GM12878 (cell line): ENCODE measurements at regions not wholly inside any gene's neighbourhood (a gene's known extent, or its start where the extent isn't known, plus 50 kb on each side); places are given as distances from the start of the nearest gene placed in this dataset.

Source experiments
- ATAC-seq: fragments of 200-7000 bp; cut with Tn5 transposase; 3 replicates; pipeline ENCODE4 v1.9.1; 2020; ENCODE audit warnings: mild to moderate bottlenecking, moderate library complexity
- BruUV-seq: library from RNA; stranded (reverse); fragments of 400-500 nt; replicated peaks from 2 replicates; lab custom pipeline; 2021; lab: Mats Ljungman, UMichigan
- CTCF ChIA-PET: fragments of 300-600 bp; sonication (Branson Sonifier 250); formaldehyde crosslinking; extraction: SDS; loops from one replicate; lab custom pipeline; 2021; ENCODE audit warnings: inconsistent platforms; lab: Yijun Ruan, JAX
- POLR2A ChIA-PET: fragments of 350-600 bp; formaldehyde crosslinking; extraction: SDS; loops from one replicate; lab custom pipeline; 2021; ENCODE audit warnings: inconsistent platforms; lab: Charles Lee
- RAD21 ChIA-PET: fragments of 300-600 bp; sonication (Branson Sonifier 250); formaldehyde crosslinking; loops from one replicate; lab custom pipeline; 2023; ENCODE audit warnings: antibody characterized with exemption; ENCODE audit not compliant: unreplicated experiment; lab: Charles Lee
- SMC1A ChIA-PET: fragments of 300-600 bp; sonication (Branson Sonifier 250); formaldehyde crosslinking; loops from one replicate; lab custom pipeline; 2023; ENCODE audit not compliant: unreplicated experiment, uncharacterized antibody; lab: Charles Lee
- DNase-seq: peaks from one replicate; pipeline ENCODE4 v3.0.0-alpha.2; 2011; ENCODE audit warnings: low read depth, low spot score
- FAIRE-seq: peaks from 3 replicates; lab custom pipeline; 2011; peaks lifted over from hg19 to GRCh38; lab: Jason Lieb, UNC
- H2AFZ ChIP-seq: 2 replicates; pipeline ENCODE4 v1.6.0; 2011; ENCODE audit warnings: low read depth, low read length, control low read depth; ENCODE audit not compliant: control insufficient read depth
- H3K27ac ChIP-seq: 2 replicates; pipeline ENCODE4 v1.5.1; 2011; ENCODE audit warnings: control low read depth; ENCODE audit not compliant: control insufficient read depth, insufficient read depth
- H3K27me3 ChIP-seq, 2 experiments: replicated peaks in 1 of 2; 2 replicates each; pipeline versions ENCODE4 v1.6.0 to v1.6.1; 2011; ENCODE audit warnings: low read length in 1 of 2; ENCODE audit not compliant: control insufficient read depth in 2 of 2, insufficient read depth in 2 of 2
- H3K36me3 ChIP-seq, 2 experiments: 2 replicates each; pipeline ENCODE4 v1.5.1; 2011; ENCODE audit warnings: low read length in 1 of 2; ENCODE audit not compliant: control insufficient read depth in 2 of 2, insufficient read depth in 2 of 2
- H3K4me1 ChIP-seq: 2 replicates; pipeline ENCODE4 v1.6.1; 2011; ENCODE audit warnings: mild to moderate bottlenecking, low read length, moderate library complexity, mixed read lengths; ENCODE audit not compliant: control insufficient read depth, insufficient read depth
- H3K4me2 ChIP-seq: 2 replicates; pipeline ENCODE4 v1.6.0; 2011; ENCODE audit warnings: control low read depth; ENCODE audit not compliant: control insufficient read depth, insufficient read depth
- H3K4me3 ChIP-seq: fragments of 200-600 bp; sonication (generic); 2 replicates; pipeline ENCODE4 v1.5.1; 2016
- H3K79me2 ChIP-seq: 2 replicates; pipeline ENCODE4 v1.6.0; 2011; ENCODE audit warnings: low read length; ENCODE audit not compliant: control insufficient read depth, insufficient read depth
- H3K9ac ChIP-seq: 2 replicates; pipeline ENCODE4 v1.8.0; 2011; ENCODE audit warnings: low read length, control low read depth, mixed read lengths; ENCODE audit not compliant: control insufficient read depth, insufficient read depth
- H3K9me3 ChIP-seq: replicated peaks from 3 replicates; pipeline ENCODE4 v1.5.1; 2011; ENCODE audit warnings: mild to moderate bottlenecking, low read length; ENCODE audit not compliant: control insufficient read depth, insufficient read depth
- H4K20me1 ChIP-seq: 2 replicates; pipeline ENCODE4 v1.6.0; 2011; ENCODE audit not compliant: control insufficient read depth, insufficient read depth
- CREB1 ChIP-seq: IDR thresholded peaks from 2 replicates; pipeline ENCODE4 v1.6.1; 2012; ENCODE audit warnings: low read depth, mild to moderate bottlenecking, inconsistent platforms
- ESRRA ChIP-seq: IDR thresholded peaks from 2 replicates; pipeline ENCODE4 v1.6.1; 2012; ENCODE audit warnings: mild to moderate bottlenecking, low read length, improper control_type of control experiment
- FOXM1 ChIP-seq: IDR thresholded peaks from 2 replicates; pipeline ENCODE4 v1.6.1; 2012; ENCODE audit warnings: low read depth, mild to moderate bottlenecking, inconsistent platforms, low read length, moderate library complexity
- MTA3 ChIP-seq: IDR thresholded peaks from 2 replicates; pipeline ENCODE4 v1.6.1; 2012; ENCODE audit warnings: low read length, inconsistent platforms, borderline replicate concordance
- MXI1 ChIP-seq: fragments of 150-350 bp; IDR thresholded peaks from 2 replicates; pipeline ENCODE4 v1.6.1; 2011; ENCODE audit warnings: low read depth, mild to moderate bottlenecking, inconsistent platforms, low read length, improper control_type of control experiment
- MYC ChIP-seq: IDR thresholded peaks from 2 replicates; pipeline ENCODE4 v1.6.1; 2011; ENCODE audit warnings: mild to moderate bottlenecking, low read length, moderate library complexity, inconsistent platforms; ENCODE audit not compliant: insufficient read depth, insufficient replicate concordance, insufficient read length, severe bottlenecking
- NFYA ChIP-seq: IDR thresholded peaks from 2 replicates; pipeline ENCODE4 v1.6.1; 2011; ENCODE audit warnings: low read depth, mild to moderate bottlenecking, low read length, improper control_type of control experiment, borderline replicate concordance
- NKRF ChIP-seq: fragments of 450-650 bp; conservative IDR thresholded peaks from 2 replicates; pipeline ENCODE4 v1.6.1; 2017; ENCODE audit warnings: mild to moderate bottlenecking, moderate library complexity
- NR2C1 ChIP-seq: fragments of 450-650 bp; IDR thresholded peaks from 2 replicates; pipeline ENCODE4 v1.6.1; 2017; ENCODE audit warnings: antibody characterized with exemption, mild to moderate bottlenecking, moderate library complexity
- NRF1 ChIP-seq: conservative IDR thresholded peaks from 2 replicates; pipeline ENCODE4 v1.6.1; 2011; ENCODE audit warnings: mild to moderate bottlenecking, low read depth, low read length, improper control_type of control experiment
- RAD51 ChIP-seq: fragments of 450-650 bp; IDR thresholded peaks from 2 replicates; pipeline ENCODE4 v1.6.1; 2016; ENCODE audit warnings: moderate library complexity, mild to moderate bottlenecking, inconsistent platforms
- RCOR1 ChIP-seq: conservative IDR thresholded peaks from 2 replicates; pipeline ENCODE4 v1.6.1; 2012; ENCODE audit warnings: low read depth, low read length, improper control_type of control experiment
- SP1 ChIP-seq: IDR thresholded peaks from one replicate; pipeline ENCODE4 v1.6.1; 2011; ENCODE audit warnings: low read depth, low read length
- SPI1 ChIP-seq: IDR thresholded peaks from 2 replicates; pipeline ENCODE4 v1.6.1; 2011; ENCODE audit warnings: low read depth, mild to moderate bottlenecking, low read length, moderate library complexity, borderline replicate concordance; ENCODE audit not compliant: insufficient read depth
- TAF1 ChIP-seq: IDR thresholded peaks from 2 replicates; pipeline ENCODE4 v1.6.1; 2011; ENCODE audit warnings: mild to moderate bottlenecking, low read depth, low read length, borderline replicate concordance
- TARDBP ChIP-seq: IDR thresholded peaks from 2 replicates; pipeline ENCODE4 v1.6.1; 2016; ENCODE audit warnings: borderline replicate concordance
- ZBED1 ChIP-seq: IDR thresholded peaks from 2 replicates; pipeline ENCODE4 v1.6.1; 2016; ENCODE audit warnings: borderline replicate concordance
- ZNF24 ChIP-seq: fragments of 450-650 bp; IDR thresholded peaks from 2 replicates; pipeline ENCODE4 v1.6.1; 2017; ENCODE audit warnings: antibody characterized with exemption, mild to moderate bottlenecking
- in situ Hi-C: fragments of 300-500 bp; cut with MboI; formaldehyde crosslinking; loops from 9 replicates; pipeline ENCODE4 v1.14.3; 2018; ENCODE audit warnings: mixed read lengths
- intact Hi-C: fragments of 100-400 bp; cut with micrococcal nuclease; formaldehyde crosslinking; loops from one replicate; pipeline ENCODE4 v1.14.2; 2022; ENCODE audit not compliant: unreplicated experiment
- TF ChIP-seq, protein P1 (sequence below): IDR thresholded peaks from 2 replicates; pipeline ENCODE4 v1.6.1; 2011; ENCODE audit warnings: borderline replicate concordance, low read depth, mild to moderate bottlenecking, moderate library complexity, low read length; ENCODE audit not compliant: insufficient read depth, poor library complexity, severe bottlenecking
- TF ChIP-seq, protein P2 (sequence below): IDR thresholded peaks from 2 replicates; pipeline ENCODE4 v1.6.1; 2012; ENCODE audit warnings: low read depth, low read length, improper control_type of control experiment
- TF ChIP-seq, protein P3 (sequence below): fragments of 150-350 bp; IDR thresholded peaks from 2 replicates; pipeline ENCODE4 v1.6.1; 2014; ENCODE audit warnings: mild to moderate bottlenecking, low read depth, low read length

GRCh38 chr16:79411805-79412204, 188.7 kb downstream of the MAF start (continued):
- TF ChIP-seq CREB1 (no peak), NRF1 (no peak), NKRF (no peak), MYC (no peak), SP1 (no peak), RAD51 (no peak), ZNF24 (no peak), MXI1 (no peak)
- TF ChIP-seq, protein P1, sequence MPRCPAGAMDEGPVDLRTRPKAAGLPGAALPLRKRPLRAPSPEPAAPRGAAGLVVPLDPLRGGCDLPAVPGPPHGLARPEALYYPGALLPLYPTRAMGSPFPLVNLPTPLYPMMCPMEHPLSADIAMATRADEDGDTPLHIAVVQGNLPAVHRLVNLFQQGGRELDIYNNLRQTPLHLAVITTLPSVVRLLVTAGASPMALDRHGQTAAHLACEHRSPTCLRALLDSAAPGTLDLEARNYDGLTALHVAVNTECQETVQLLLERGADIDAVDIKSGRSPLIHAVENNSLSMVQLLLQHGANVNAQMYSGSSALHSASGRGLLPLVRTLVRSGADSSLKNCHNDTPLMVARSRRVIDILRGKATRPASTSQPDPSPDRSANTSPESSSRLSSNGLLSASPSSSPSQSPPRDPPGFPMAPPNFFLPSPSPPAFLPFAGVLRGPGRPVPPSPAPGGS, result no peak
- TF ChIP-seq, protein P2, sequence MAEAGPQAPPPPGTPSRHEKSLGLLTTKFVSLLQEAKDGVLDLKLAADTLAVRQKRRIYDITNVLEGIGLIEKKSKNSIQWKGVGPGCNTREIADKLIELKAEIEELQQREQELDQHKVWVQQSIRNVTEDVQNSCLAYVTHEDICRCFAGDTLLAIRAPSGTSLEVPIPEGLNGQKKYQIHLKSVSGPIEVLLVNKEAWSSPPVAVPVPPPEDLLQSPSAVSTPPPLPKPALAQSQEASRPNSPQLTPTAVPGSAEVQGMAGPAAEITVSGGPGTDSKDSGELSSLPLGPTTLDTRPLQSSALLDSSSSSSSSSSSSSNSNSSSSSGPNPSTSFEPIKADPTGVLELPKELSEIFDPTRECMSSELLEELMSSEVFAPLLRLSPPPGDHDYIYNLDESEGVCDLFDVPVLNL, result no peak

GRCh38 chr16:79411357-79411756, 189.2 kb downstream of the MAF start:
- Histone ChIP-seq H3K4me1 (no peaks in the 10 kb centered on the region), H4K20me1 (no peaks in the 10 kb centered on the region), H3K27ac (no peak overlapping the region), H3K36me3 (no peaks in the 10 kb centered on the region), H3K9me3 (no peaks in the 10 kb centered on the region; the same call in 2 of the 3 replicates), H3K4me3 (no peak overlapping the region), H3K4me2 (no peak overlapping the region), H2AFZ (no peak overlapping the region), H3K79me2 (no peaks in the 10 kb centered on the region), H3K27me3 (no peaks in the 10 kb centered on the region), H3K9ac (no peak overlapping the region)
- intact Hi-C loops, result no loop called here
- in situ Hi-C loops, result no loop called here
- POLR2A ChIA-PET, result no interaction called here
- FAIRE-seq (no peak), DNase-seq (no peak), ATAC-seq (no peak)
- no TSS peak for BruUV-seq
- CTCF ChIA-PET, result no interaction called here
- SMC1A ChIA-PET, result no interaction called here
- RAD21 ChIA-PET, result no interaction called here
- TF ChIP-seq, protein P3, sequence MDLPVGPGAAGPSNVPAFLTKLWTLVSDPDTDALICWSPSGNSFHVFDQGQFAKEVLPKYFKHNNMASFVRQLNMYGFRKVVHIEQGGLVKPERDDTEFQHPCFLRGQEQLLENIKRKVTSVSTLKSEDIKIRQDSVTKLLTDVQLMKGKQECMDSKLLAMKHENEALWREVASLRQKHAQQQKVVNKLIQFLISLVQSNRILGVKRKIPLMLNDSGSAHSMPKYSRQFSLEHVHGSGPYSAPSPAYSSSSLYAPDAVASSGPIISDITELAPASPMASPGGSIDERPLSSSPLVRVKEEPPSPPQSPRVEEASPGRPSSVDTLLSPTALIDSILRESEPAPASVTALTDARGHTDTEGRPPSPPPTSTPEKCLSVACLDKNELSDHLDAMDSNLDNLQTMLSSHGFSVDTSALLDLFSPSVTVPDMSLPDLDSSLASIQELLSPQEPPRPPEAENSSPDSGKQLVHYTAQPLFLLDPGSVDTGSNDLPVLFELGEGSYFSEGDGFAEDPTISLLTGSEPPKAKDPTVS, result no peak
- TF ChIP-seq ZBED1 (no peak), NFYA (no peak), MTA3 (no peak), SPI1 (no peak), MYC (no peak), TARDBP (no peak), TAF1 (no peak), ESRRA (no peak), NR2C1 (no peak), FOXM1 (no peak), RCOR1 (no peak)
